ENCODE measurements at regions not wholly inside any gene's neighbourhood (a gene's known extent, or its start where the extent isn't known, plus 50 kb on each side); places are given as distances from the start of the nearest gene placed in this dataset.
"Not testable (repeated sequence)": the region's sequence is repeated elsewhere in the genome, so short reads cannot be mapped to it uniquely, and the experiment has no call there.

DNA sequence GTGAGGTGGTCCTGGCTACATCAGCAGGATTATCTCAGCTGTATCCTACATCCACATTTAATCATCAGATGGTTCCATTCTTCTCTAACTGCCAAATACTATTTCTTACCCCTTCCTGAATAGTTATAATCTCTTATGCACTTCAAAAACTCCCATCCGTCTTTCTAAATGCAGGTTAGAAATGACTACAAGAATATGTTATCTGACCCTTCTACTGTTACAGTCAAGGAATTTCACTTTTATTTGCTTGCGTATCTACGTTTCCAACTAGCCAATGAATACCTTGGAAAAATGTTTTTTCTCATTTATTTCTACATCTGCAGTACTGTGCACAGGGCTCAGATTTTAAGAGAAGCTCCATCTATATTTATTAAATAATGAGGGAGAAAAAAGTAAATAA is 709.9 kb downstream of the KCNT2 start:
- no peaks in the 10 kb centered on the region for H3K4me1 Mint-ChIP-seq (ENCODE audit: low read depth)
- H3K27me3 Mint-ChIP-seq, result no peaks in the 10 kb centered on the region
- no peak overlapping the region for H3K4me3 Mint-ChIP-seq

DNA sequence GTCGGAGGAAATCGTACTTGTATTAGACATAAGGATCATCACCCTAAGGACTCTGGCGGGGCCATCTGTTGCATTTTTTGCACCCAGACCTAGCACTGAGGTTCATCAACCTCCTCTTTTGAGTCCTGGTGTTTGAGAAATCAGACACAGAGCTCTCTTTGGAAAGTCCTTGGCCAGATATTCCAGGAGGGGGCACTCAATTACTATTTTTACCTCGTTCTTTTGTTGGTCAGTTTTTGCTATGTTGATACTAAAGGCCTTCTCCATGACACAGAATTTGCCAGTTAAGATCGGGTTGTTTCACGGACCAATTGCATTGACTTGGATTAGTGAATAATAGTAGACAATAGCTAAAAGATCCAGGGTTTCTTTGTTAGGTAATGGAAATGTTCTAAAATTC is 711.2 kb downstream of the KCNT2 start:
- Mint-ChIP-seq H3K4me3 (no peak overlapping the region), H3K27me3 (no peaks in the 10 kb centered on the region), H3K36me3 (no peaks in the 10 kb centered on the region), H3K9me3 (ENCODE audit: low read depth) (no peaks in the 10 kb centered on the region), H3K27ac (no peak overlapping the region), H3K4me1 (ENCODE audit: low read depth) (no peaks in the 10 kb centered on the region)

More for the DNA sequence above, 709.9 kb downstream of the KCNT2 start:
- H3K27ac Mint-ChIP-seq, result no peak overlapping the region
- H3K9me3 Mint-ChIP-seq (ENCODE audit: low read depth), result no peaks in the 10 kb centered on the region
- H3K36me3 Mint-ChIP-seq, result no peaks in the 10 kb centered on the region

DNA sequence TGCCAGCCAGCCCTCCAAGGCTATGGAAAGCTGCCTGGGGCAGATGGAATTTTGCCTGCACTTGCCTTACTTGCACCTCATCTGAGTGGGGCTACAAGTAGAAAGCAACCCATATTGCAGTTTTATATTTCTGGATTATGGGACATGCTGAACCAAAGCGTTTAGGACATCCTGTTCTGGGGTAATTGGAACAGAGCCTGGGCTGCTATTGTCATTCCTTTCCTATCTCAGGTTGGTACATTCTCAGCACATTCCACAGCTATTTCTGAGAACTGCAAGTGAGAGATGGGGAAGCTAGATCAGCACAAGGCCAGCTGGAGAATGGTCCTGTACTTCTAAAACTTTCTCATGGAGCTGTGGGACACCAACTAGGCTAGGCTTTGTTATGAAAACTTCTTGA is 713.8 kb downstream of the KCNT2 start:
- Mint-ChIP-seq H3K4me3 (no peak overlapping the region), H3K36me3 (no peaks in the 10 kb centered on the region), H3K27me3 (no peaks in the 10 kb centered on the region), H3K4me1 (ENCODE audit: low read depth) (no peaks in the 10 kb centered on the region), H3K27ac (no peak overlapping the region), H3K9me3 (ENCODE audit: low read depth) (peaks cover 11% of the 10 kb centered on the region)

DNA sequence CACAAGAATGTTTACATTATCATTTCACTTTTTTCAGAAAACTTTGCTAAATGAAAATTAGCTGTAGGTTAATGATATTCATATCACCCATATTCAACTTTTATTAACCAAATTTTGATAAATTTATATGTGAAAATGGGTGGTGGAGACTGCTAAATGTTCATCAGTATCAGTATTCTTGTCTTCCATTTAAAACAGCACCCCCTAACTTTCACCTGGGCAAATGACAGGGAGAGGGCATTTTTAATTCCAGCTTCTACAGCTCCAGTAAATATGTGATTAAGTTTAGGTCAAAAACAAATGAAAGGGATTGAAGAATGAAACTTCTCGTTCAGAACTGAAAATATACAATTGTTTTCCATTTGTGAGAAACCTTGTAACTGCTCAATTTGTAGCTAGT is 722.2 kb downstream of the KCNT2 start:
- Mint-ChIP-seq H3K4me3 (no peak overlapping the region), H3K4me1 (ENCODE audit: low read depth) (no peaks in the 10 kb centered on the region), H3K27ac (no peak overlapping the region), H3K9me3 (ENCODE audit: low read depth) (peaks cover 8% of the 10 kb centered on the region), H3K36me3 (no peaks in the 10 kb centered on the region), H3K27me3 (no peaks in the 10 kb centered on the region)

DNA sequence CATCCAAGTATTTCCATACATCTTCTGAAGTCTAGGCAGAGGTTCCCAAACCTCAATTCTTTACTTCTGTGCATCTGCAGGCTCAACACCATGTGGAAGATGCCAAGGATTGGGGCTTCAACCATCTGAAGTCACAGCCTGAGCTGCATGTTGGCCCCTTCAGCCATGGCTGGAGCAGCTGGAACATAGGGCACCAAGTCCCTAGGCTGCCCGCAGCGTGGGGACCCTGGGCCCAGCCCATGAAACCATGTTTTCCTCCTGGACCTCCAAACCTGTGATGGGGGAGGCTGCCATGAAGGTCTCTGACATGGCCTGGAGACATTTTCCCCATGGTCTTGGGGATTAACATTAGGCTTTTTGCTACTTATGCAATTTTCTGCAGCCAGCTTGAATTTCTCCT is 729.8 kb downstream of the KCNT2 start:
- Mint-ChIP-seq H3K27me3 (no peaks in the 10 kb centered on the region), H3K36me3 (no peaks in the 10 kb centered on the region), H3K4me1 (ENCODE audit: low read depth) (no peaks in the 10 kb centered on the region), H3K9me3 (ENCODE audit: low read depth) (peaks cover 10% of the 10 kb centered on the region), H3K27ac (no peak overlapping the region), H3K4me3 (no peak overlapping the region)

DNA sequence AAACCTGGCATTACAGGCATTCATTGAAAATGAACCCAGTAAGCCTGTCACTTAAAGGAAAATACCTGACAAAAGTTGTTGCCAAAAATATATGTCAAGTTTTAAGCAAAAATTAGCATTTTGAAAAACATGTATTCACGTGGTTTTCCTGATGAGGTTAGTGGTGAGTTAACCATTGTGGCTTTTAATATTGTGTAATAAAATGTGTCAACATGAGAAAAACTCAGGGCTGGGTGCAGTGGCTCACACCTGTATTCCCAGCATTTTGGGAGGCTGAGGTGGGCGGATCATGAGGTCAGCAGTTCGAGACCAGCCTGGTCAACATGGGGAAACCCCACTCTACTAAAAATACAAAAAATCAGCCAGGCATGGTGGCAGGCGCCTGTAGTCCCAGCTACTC is 731.4 kb downstream of the KCNT2 start:
- peaks cover 15% of the 10 kb centered on the region for H3K9me3 Mint-ChIP-seq (ENCODE audit: low read depth)
- no peak overlapping the region for H3K27ac Mint-ChIP-seq
- H3K27me3 Mint-ChIP-seq, result no peaks in the 10 kb centered on the region
- H3K36me3 Mint-ChIP-seq, result no peaks in the 10 kb centered on the region
- no peak overlapping the region for H3K4me3 Mint-ChIP-seq
- H3K4me1 Mint-ChIP-seq (ENCODE audit: low read depth), result no peaks in the 10 kb centered on the region

DNA sequence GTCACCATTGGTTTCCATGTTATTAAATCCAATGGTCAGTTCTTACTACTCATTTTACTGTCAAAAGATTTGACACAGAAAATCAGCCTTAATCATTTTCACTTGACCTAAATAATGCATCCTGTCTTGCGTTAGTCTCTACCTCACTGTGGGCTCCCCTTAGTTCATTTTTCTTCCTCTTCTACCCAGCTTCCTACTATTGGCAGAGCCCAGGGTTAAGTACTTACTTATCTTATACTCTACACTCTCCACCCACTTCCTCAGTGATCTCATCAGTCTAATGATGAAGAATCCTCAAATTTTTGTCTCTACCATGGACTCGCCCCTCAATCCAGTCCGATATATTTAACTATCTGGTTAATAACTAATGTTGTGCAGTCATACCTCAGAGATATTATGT is 735.9 kb downstream of the KCNT2 start:
- no peaks in the 10 kb centered on the region for H3K27me3 Mint-ChIP-seq
- H3K27ac Mint-ChIP-seq, result no peak overlapping the region
- H3K36me3 Mint-ChIP-seq, result no peaks in the 10 kb centered on the region
- no peaks in the 10 kb centered on the region for H3K4me1 Mint-ChIP-seq (ENCODE audit: low read depth)
- H3K9me3 Mint-ChIP-seq (ENCODE audit: low read depth), result peaks cover 9% of the 10 kb centered on the region
- no peak overlapping the region for H3K4me3 Mint-ChIP-seq

DNA sequence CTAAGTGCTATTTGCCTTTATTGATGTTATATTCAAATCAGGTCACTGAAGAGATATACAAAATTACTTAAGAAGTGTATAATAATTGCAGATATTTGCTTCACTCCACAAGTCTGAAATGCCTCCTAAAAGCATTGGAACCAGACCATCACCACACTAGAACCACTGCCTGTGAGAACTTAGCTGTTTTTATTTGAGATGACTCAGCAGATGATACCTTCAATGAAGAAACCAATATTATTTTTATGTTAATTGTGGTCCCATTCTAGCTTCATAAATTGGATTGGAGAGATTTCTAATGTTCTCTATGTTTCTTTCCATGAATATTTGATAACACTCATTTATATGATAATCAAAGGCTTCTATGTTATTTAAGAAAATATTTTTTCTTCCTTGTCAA is 740.6 kb downstream of the KCNT2 start:
- H3K27me3 Mint-ChIP-seq, result no peaks in the 10 kb centered on the region
- H3K27ac Mint-ChIP-seq, result no peak overlapping the region

DNA sequence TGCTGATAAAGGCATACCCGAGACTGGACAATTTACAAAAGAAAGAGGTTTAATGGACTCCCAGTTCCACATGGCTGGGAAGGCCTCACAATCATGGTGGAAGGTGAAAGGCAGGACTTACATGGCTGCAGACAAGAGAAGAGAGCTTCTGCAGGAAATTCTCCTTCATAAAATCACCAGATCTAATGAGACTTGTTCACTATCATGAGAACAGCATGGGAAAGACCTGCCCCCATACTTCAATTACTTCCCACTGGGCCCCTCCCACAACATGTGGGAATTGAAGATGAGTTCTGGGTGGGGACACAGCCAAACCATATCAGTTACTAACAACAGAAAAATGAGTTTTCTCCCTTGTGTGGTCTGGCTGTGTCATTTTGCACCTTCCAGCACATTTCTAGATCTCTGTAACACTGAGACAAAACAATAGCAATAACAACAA is 741.4 kb downstream of the KCNT2 start:
- Mint-ChIP-seq H3K27ac (no peak overlapping the region), H3K27me3 (no peaks in the 10 kb centered on the region), H3K4me3 (no peak overlapping the region), H3K9me3 (ENCODE audit: low read depth) (no peaks in the 10 kb centered on the region), H3K4me1 (ENCODE audit: low read depth) (no peaks in the 10 kb centered on the region), H3K36me3 (no peaks in the 10 kb centered on the region)

More for the DNA sequence above, 740.6 kb downstream of the KCNT2 start:
- Mint-ChIP-seq H3K36me3 (no peaks in the 10 kb centered on the region), H3K4me3 (no peak overlapping the region), H3K9me3 (ENCODE audit: low read depth) (peaks cover 5% of the 10 kb centered on the region), H3K4me1 (ENCODE audit: low read depth) (no peaks in the 10 kb centered on the region)

DNA sequence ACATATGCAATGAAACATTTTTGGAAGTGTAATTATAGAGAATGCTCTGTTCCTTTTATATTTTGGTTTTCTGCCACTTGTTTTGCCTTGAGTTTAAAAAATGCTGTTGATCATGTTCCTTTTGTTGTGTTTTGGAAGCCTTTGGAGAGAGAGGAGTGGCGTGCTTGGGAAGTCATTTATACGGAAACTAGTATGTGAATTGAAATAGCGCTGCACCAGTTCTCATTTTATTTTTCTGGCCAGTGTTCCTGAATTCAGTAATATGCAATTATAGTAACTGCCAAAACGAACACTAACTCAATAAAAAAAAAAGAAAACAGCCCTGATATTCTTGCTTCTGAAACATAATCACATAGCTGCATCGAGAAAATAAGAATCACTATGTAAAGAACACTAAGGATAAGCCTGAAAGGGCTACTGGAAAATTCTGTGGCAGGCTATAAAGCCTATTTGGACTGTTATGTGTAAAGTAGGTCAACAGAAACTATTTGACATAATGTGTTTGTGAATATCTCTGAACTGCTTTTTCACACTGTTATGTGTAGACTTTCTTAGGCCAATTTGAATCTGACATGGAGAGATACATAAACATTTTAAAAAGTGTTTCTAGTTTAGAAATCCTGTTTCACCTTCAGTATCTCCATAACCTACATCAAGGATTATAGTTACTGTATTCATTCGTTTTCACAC is 742.0 kb downstream of the KCNT2 start:
- Mint-ChIP-seq H3K36me3 (no peaks in the 10 kb centered on the region), H3K4me1 (ENCODE audit: low read depth) (no peaks in the 10 kb centered on the region), H3K27me3 (no peaks in the 10 kb centered on the region), H3K9me3 (ENCODE audit: low read depth) (no peaks in the 10 kb centered on the region), H3K27ac (no peak overlapping the region), H3K4me3 (no peak overlapping the region)

DNA sequence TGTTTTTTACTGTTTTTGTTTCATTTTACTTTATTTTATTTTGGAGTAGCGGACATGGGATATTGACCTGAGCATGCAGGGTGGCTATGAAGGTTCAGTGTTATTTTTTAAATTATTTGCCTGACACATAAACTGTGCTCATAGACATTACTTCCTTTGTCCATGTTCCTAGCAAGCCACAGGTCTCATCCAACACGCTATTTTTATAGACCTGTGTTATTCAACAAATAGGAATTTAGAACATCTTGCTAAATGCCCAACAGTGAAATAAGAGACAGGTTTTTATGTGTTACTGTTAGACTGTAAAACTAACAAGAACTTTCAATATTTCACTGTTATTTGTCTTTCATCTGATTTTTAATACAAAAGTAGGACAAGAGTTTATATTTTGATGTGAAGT is 756.4 kb downstream of the KCNT2 start:
- H3K27me3 Mint-ChIP-seq, result no peaks in the 10 kb centered on the region
- H3K27ac Mint-ChIP-seq, result no peak overlapping the region
- H3K9me3 Mint-ChIP-seq (ENCODE audit: low read depth), result peaks cover 1% of the 10 kb centered on the region
- no peaks in the 10 kb centered on the region for H3K4me1 Mint-ChIP-seq (ENCODE audit: low read depth)
- no peak overlapping the region for H3K4me3 Mint-ChIP-seq
- H3K36me3 Mint-ChIP-seq, result no peaks in the 10 kb centered on the region

DNA sequence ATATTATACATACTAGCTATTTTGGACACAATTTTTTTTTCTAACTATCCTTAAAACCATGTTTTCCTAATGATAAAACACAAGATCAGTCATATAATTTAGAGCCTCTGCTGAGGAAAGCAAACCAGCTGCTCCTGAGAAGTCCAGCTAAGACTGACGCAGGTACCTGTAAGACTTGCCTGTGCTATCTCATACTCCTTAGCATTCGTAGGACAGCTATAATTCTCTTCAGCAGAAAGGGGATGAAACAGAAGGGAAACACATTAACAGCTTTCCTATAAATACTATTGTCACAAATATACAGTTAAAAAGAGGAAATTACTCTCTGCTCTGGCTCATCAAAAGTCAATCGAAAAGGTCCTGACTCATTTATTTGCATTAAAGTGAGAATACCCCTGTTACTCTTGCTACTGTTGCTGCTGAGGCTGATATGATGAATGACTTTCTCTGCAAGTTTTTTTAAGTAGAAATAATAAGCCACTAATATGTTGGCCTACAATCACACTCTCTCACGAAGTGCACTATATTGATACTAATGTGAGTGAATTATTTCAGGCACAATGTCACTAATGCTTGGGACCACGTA is 757.1 kb downstream of the KCNT2 start:
- Mint-ChIP-seq H3K4me3 (no peak overlapping the region), H3K36me3 (no peaks in the 10 kb centered on the region), H3K27ac (no peak overlapping the region), H3K9me3 (ENCODE audit: low read depth) (peaks cover 5% of the 10 kb centered on the region), H3K4me1 (ENCODE audit: low read depth) (no peaks in the 10 kb centered on the region), H3K27me3 (no peaks in the 10 kb centered on the region)

DNA sequence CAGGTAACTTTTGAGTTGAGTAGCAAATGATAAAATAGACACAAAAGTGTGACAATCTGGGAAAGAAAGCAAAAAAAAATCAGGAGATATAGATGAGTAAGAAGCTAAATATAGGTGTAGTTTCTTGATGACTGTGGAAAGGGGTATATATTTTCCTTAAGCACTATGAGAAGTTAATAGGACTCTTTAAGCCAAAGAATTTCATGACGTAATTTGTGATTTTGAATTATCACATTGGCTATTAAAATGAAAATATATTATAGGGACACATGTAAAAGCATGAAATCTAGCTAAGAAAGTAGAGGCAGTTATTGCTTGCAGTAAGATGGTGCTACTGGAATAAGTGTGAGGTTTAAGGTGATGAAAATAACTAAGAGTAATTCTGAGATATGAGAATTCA is 759.1 kb downstream of the KCNT2 start:
- peaks cover 9% of the 10 kb centered on the region for H3K9me3 Mint-ChIP-seq (ENCODE audit: low read depth)

DNA sequence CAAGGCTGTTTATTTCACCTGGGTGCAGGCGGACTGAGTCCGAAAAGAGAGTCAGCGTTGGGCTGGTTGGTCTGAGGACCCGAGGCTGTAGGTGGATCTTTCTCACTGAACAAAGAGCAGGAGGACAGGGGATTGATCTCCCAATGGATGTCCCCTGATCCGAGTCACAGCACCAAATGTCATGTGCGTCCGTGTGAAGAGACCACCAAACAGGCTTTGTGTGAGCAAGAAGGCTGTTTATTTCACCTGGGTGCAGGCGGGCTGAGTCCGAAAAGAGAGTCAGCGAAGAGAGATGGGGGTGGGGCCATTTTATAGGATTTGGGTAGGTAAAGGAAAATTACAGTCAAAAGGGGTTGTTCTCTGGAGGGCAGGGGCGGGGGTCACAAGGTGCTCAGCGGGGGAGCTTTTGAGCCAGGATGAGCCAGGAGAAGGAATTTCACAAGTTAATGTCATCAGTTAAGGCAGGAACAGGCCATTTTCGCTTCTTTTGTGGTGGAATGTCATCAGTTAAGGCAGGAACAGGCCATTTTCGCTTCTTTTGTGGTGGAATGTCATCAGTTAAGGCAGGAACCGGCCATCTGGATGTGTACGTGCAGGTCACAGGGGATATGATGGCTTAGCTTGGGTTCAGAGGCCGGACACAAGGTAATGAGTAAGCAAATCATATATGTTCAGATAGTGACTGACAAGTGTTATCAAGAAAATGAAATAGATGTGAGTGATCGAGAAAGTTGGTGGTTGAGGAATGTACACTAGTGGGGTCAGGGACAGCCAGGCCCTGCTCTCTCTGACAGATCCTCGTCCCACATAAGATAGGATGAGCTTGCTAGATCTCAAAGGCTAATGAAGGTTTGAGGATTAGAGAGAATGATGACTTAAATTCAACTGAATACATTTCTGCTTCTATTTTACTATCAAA is 760.0 kb downstream of the KCNT2 start:
- not testable (repeated sequence) for H3K27me3 Mint-ChIP-seq; H3K27ac Mint-ChIP-seq; H3K4me3 Mint-ChIP-seq; H3K36me3 Mint-ChIP-seq; H3K4me1 Mint-ChIP-seq (ENCODE audit: low read depth)
- H3K9me3 Mint-ChIP-seq (ENCODE audit: low read depth), result peaks cover 13% of the 10 kb centered on the region

More for the DNA sequence above, 759.1 kb downstream of the KCNT2 start:
- Mint-ChIP-seq H3K27ac (no peak overlapping the region), H3K27me3 (no peaks in the 10 kb centered on the region), H3K36me3 (no peaks in the 10 kb centered on the region), H3K4me3 (no peak overlapping the region), H3K4me1 (ENCODE audit: low read depth) (no peaks in the 10 kb centered on the region)

DNA sequence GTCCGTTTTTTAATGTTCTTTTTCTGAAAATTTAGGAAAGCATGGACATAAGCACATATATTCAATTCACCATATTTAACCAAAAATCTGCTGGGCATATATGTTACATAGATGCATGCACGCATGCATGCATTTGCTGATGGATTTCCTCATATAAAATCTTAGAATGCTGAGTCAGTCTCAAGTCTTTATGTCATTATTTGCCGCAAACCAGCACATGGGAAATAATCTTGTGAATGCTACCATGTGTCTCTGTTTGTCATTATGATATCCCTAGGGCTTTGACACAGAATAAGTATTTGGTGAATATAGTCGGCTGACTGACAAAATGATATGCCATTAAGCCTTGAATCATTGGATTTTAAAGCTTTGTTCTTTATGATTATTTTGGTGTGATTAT is 776.5 kb downstream of the KCNT2 start:
- H3K4me3 Mint-ChIP-seq, result no peak overlapping the region
- H3K4me1 Mint-ChIP-seq (ENCODE audit: low read depth), result no peaks in the 10 kb centered on the region
- H3K9me3 Mint-ChIP-seq (ENCODE audit: low read depth), result no peaks in the 10 kb centered on the region
- no peak overlapping the region for H3K27ac Mint-ChIP-seq
- H3K27me3 Mint-ChIP-seq, result no peaks in the 10 kb centered on the region
- no peaks in the 10 kb centered on the region for H3K36me3 Mint-ChIP-seq

Data from activated naive CD8-positive, alpha-beta T cell (primary cell).